Karpas-422 (cell line): ENCODE measurements at regions not wholly inside any gene's neighbourhood (a gene's known extent, or its start where the extent isn't known, plus 50 kb on each side); places are given as distances from the start of the nearest gene placed in this dataset.

Experiments
- DNase-seq: peaks from one replicate; pipeline ENCODE4 v3.0.0-alpha.2; 2015
- H2AFZ ChIP-seq: fragments of 200-600 bp; sonication (generic); 2 replicates; pipeline ENCODE4 v1.6.1; 2014; ENCODE audit warnings: antibody characterized with exemption, low read length, mixed read lengths
- H3K27ac ChIP-seq: fragments of 200-600 bp; sonication (generic); 2 replicates; pipeline ENCODE4 v1.5.1; 2014; ENCODE audit warnings: mild to moderate bottlenecking, low read length, moderate library complexity
- H3K27me3 ChIP-seq: fragments of 200-600 bp; sonication (generic); 2 replicates; pipeline ENCODE4 v1.6.1; 2014; ENCODE audit warnings: low read length, mixed read lengths
- H3K36me3 ChIP-seq: fragments of 200-600 bp; sonication (generic); 2 replicates; pipeline ENCODE4 v1.6.1; 2014; ENCODE audit warnings: low read length, mixed read lengths; ENCODE audit not compliant: insufficient read depth
- H3K4me1 ChIP-seq: fragments of 200-600 bp; sonication (generic); 2 replicates; pipeline ENCODE4 v1.6.1; 2014; ENCODE audit warnings: mild to moderate bottlenecking, low read length, mixed read lengths
- H3K4me2 ChIP-seq: fragments of 200-600 bp; sonication (generic); 2 replicates; pipeline ENCODE4 v1.6.1; 2014; ENCODE audit warnings: low read length, low read depth, mild to moderate bottlenecking; ENCODE audit not compliant: poor library complexity, severe bottlenecking
- H3K4me3 ChIP-seq: fragments of 200-600 bp; sonication (generic); 2 replicates; pipeline ENCODE4 v1.5.1; 2014; ENCODE audit warnings: mild to moderate bottlenecking, antibody characterized with exemption, low read length, mixed read lengths
- H3K79me2 ChIP-seq: fragments of 200-600 bp; sonication (generic); 2 replicates; pipeline ENCODE4 v1.6.1; 2014; ENCODE audit warnings: mild to moderate bottlenecking, low read length, mixed read lengths
- H3K9ac ChIP-seq: fragments of 200-600 bp; sonication (generic); 2 replicates; pipeline ENCODE4 v1.6.0; 2014; ENCODE audit warnings: low read length
- H3K9me2 ChIP-seq: fragments of 200-600 bp; sonication (generic), shearing (Covaris generic); replicated peaks from 2 replicates; pipeline ENCODE4 v1.6.0; 2014; ENCODE audit warnings: mild to moderate bottlenecking, low read length, moderate library complexity; ENCODE audit not compliant: insufficient read depth
- H3K9me3 ChIP-seq: fragments of 300-700, 200-600 bp; sonication (generic); 2 replicates; pipeline ENCODE4 v1.6.1; 2014; ENCODE audit warnings: low read length, mixed read lengths
- H4K20me1 ChIP-seq: fragments of 200-600 bp; sonication (generic); 2 replicates; pipeline ENCODE4 v1.6.1; 2014; ENCODE audit warnings: mild to moderate bottlenecking, antibody characterized with exemption, low read length, low read depth; ENCODE audit not compliant: insufficient read depth

GRCh38 chr1:8135250-8135649, 109.1 kb upstream of the ERRFI1 start:
- Histone ChIP-seq H3K9me3 (no peaks in the 10 kb centered on the region), H3K27ac (no peak overlapping the region), H3K9ac (no peak overlapping the region), H3K4me3 (no peak overlapping the region), H3K4me1 (no peaks in the 10 kb centered on the region), H3K9me2 (no peaks in the 10 kb centered on the region), H3K79me2 (no peaks in the 10 kb centered on the region), H4K20me1 (no peaks in the 10 kb centered on the region), H2AFZ (no peak overlapping the region), H3K36me3 (no peaks in the 10 kb centered on the region), H3K4me2 (no peak overlapping the region), H3K27me3 (no peaks in the 10 kb centered on the region)
- DNase-seq, result no peak

DNA sequence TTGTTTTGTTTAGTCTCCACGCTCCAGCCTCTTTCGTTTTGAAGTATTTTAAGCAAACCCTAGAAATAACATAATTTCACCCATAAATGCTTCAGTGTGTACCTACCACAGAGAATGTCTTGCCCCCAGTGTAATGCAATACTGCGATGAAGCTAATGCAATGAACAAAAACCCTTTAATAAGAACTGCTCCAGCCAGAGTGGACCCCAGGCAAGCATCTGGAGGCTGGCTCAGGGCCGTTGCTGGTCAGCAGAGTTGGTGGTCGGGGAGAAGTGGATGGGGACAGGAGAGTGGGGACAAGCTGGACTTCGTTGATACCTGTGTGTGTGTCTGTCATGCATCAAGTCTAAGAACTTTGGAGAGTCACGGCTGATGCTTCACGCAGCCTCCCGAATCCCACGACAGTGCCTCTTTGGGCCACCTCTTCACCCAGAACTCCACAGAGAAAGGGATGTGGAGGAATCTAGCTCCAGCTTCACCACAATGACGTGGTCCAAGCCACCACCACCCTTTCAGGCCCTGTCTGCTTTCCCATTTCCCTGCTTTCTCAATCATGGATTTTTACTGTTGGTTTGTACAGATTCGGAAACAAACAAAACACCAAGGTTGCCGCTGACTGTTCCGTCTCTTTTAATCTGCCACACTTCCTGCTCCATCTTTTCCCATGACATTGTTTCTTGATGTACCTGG, 108.6 kb upstream of the ERRFI1 start:
- Histone ChIP-seq H3K4me2 (no peak overlapping the region), H3K9me3 (no peaks in the 10 kb centered on the region), H3K4me1 (no peaks in the 10 kb centered on the region), H3K79me2 (no peaks in the 10 kb centered on the region), H3K4me3 (no peak overlapping the region), H3K36me3 (no peaks in the 10 kb centered on the region), H3K9ac (no peak overlapping the region), H2AFZ (no peak overlapping the region), H3K27ac (no peak overlapping the region), H4K20me1 (no peaks in the 10 kb centered on the region), H3K9me2 (no peaks in the 10 kb centered on the region), H3K27me3 (no peaks in the 10 kb centered on the region)
- DNase-seq, result no peak

- Histone ChIP-seq H3K9ac (no peak overlapping the region), H2AFZ (no peak overlapping the region), H3K4me3 (no peak overlapping the region), H3K27ac (no peak overlapping the region), H3K79me2 (no peaks in the 10 kb centered on the region), H3K9me2 (no peaks in the 10 kb centered on the region), H3K4me1 (no peaks in the 10 kb centered on the region), H3K4me2 (no peak overlapping the region), H3K27me3 (no peaks in the 10 kb centered on the region), H4K20me1 (no peaks in the 10 kb centered on the region), H3K36me3 (no peaks in the 10 kb centered on the region), H3K9me3 (no peaks in the 10 kb centered on the region)
- no peak for DNase-seq
Measured at GRCh38 chr1:8133657-8134430, 107.7 kb upstream of the ERRFI1 start.

DNA sequence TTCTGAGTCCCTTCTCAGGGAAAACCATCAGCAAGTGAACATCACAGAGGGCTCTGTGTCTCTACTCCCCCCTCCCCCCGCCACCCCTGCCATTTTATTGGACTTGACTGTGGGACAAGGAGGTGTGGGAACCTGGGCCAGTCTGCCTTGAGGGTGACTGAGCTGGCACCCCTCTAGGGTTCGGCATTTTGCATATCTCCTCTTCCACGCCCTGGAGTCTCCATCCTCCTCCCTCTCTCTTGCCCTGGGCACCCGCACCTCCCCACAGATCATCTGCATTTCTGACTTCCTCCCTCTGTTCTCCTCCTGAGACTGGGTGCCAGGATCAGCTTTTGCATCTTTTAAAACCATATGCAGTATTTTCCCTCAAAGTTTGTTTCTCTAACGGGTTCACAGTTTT, 107.1 kb upstream of the ERRFI1 start:
- Histone ChIP-seq H3K9me3 (no peaks in the 10 kb centered on the region), H3K27me3 (no peaks in the 10 kb centered on the region), H2AFZ (no peak overlapping the region), H3K79me2 (no peaks in the 10 kb centered on the region), H3K27ac (no peak overlapping the region), H4K20me1 (no peaks in the 10 kb centered on the region), H3K4me1 (no peaks in the 10 kb centered on the region), H3K4me3 (no peak overlapping the region), H3K9me2 (no peaks in the 10 kb centered on the region), H3K4me2 (no peak overlapping the region), H3K36me3 (no peaks in the 10 kb centered on the region), H3K9ac (no peak overlapping the region)
- DNase-seq, result no peak

- Histone ChIP-seq H2AFZ (no peak overlapping the region), H3K79me2 (no peaks in the 10 kb centered on the region), H3K4me3 (no peak overlapping the region), H3K9ac (no peak overlapping the region), H3K36me3 (no peaks in the 10 kb centered on the region), H4K20me1 (no peaks in the 10 kb centered on the region), H3K27ac (no peak overlapping the region), H3K4me1 (no peaks in the 10 kb centered on the region), H3K27me3 (no peaks in the 10 kb centered on the region), H3K4me2 (no peak overlapping the region), H3K9me3 (no peaks in the 10 kb centered on the region), H3K9me2 (no peaks in the 10 kb centered on the region)
- no peak for DNase-seq
Measured at GRCh38 chr1:8127171-8127641, 101.1 kb upstream of the ERRFI1 start.

DNA sequence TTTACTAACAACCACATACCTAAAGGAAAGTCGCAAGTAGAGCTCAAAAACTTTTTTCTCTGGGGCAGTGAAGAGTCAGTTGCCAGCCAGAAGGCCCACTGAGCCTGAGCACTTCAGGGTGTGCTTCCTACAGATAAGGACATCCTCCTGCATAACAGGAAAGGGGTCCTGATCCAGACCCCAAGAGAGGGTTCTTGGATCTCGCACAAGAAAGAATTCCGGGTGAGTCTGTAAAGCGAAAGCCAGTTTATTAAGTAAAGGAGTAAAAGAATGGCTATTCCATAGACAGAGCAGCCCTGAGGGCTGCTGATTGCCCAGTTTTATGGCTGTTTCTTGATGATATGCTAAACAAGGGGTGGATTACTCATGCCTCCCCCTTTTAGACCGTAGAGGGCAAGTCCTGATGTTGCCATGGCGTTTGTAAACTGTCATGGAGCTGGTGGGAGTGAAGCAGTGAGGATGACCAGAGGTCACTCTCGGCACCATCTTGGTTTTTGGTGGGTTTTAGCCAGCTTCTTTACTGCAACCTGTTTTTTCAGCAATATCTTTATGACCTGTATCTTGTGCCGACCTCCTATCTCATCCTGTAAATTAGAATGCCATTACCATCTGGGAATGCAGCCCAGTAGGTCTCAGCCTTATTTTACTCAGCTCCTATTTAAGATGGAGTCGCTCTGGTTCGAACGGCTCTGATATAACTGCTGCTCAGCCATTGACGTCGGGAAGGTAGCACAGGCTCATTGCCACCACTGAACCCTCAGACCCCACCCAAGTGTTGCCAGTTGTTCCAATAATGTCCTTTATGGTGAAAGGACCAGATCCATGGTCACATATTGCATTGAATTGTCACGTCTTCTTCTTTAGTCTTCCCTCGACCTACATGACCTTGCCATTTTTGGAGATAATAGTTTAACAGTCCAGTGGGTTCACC, 96.6 kb upstream of the ERRFI1 start:
- H3K4me2 ChIP-seq, result no peak overlapping the region
- H3K27me3 ChIP-seq, result no peaks in the 10 kb centered on the region
- H3K9me2 ChIP-seq, result no peaks in the 10 kb centered on the region
- no peak overlapping the region for H3K27ac ChIP-seq
- H2AFZ ChIP-seq, result no peak overlapping the region
- no peak overlapping the region for H3K9ac ChIP-seq
- H3K9me3 ChIP-seq, result no peaks in the 10 kb centered on the region
- no peak overlapping the region for H3K4me3 ChIP-seq
- no peaks in the 10 kb centered on the region for H3K4me1 ChIP-seq
- no peaks in the 10 kb centered on the region for H3K79me2 ChIP-seq
- H3K36me3 ChIP-seq, result no peaks in the 10 kb centered on the region
- no peaks in the 10 kb centered on the region for H4K20me1 ChIP-seq
- DNase-seq, result no peak

GRCh38 chr1:8122160-8122476, 96.0 kb upstream of the ERRFI1 start:
- H3K36me3 ChIP-seq, result no peaks in the 10 kb centered on the region
- H2AFZ ChIP-seq, result no peak overlapping the region
- H4K20me1 ChIP-seq, result no peaks in the 10 kb centered on the region
- H3K27ac ChIP-seq, result no peak overlapping the region
- H3K9me2 ChIP-seq, result no peaks in the 10 kb centered on the region
- H3K79me2 ChIP-seq, result no peaks in the 10 kb centered on the region
- H3K4me3 ChIP-seq, result no peak overlapping the region
- H3K4me1 ChIP-seq, result no peaks in the 10 kb centered on the region
- no peak for DNase-seq
- H3K9me3 ChIP-seq, result no peaks in the 10 kb centered on the region
- no peak overlapping the region for H3K4me2 ChIP-seq
- no peaks in the 10 kb centered on the region for H3K27me3 ChIP-seq
- H3K9ac ChIP-seq, result no peak overlapping the region
